ENCODE measurements at regions not wholly inside any gene's neighbourhood (a gene's known extent, or its start where the extent isn't known, plus 50 kb on each side); places are given as distances from the start of the nearest gene placed in this dataset.
"Not testable (repeated sequence)": the region's sequence is repeated elsewhere in the genome, so short reads cannot be mapped to it uniquely, and the experiment has no call there.

DNA sequence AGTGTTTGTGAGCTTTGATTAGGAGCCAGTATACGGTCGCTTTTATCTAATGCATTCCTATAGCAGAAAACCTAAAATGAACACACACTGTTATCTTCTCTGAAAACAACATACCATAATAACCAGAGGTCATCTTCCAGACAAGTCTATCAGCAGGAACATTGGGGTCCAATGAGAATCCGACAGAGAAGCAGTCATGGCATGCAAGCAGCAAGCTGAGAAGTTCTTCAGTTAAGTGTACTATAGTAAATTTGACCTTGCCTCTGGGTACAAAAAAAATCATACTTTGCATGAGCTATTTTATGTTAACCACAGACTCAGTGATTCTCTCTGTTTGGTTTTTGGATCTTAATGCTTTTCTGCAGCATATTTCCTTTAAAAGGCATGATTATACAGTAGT is 1505.1 kb downstream of the PCDH9 start:
- DNase-seq (ENCODE audit: low read depth in 4 of 4, low spot score in 1 of 4): no peak

DNA sequence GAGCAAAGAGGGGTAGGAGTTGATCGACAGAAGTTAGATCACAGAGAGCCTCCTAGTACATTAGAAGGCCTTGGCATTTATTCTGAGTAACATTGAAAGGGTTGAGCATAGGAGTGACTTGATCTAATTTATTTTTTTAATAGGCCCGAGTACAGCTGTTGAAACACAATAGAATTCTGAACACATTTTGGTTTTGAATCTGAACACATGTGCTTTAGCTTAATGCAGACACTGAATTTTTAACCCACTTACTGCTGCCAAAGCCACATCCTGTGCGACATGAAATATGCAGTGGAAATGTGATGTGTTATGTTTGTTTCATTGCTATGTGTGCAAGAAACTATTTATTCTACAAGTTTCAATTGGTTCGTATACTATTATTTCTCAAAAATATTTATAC is 1505.9 kb downstream of the PCDH9 start:
- DNase-seq (ENCODE audit: low read depth in 4 of 4, low spot score in 1 of 4): no peak

DNA sequence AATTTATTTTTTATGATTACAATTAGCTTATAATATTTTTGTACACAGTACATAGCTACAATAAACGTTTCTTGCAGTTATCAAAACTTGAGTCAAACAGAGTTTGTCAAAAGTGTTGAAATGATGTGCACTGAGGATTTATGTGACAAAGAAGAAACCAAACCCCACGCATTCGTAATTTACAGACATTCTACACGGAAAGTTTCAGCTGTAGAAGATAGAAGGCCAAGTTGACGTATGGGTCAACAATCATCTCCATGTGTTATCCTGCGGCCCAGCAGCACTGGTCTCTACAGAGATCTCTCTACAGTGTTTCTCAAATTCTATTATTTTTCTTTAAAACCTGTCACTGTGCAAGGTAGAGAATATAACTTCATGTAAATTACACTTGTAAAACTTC is 1507.6 kb downstream of the PCDH9 start:
- no peak for DNase-seq (ENCODE audit: low read depth in 4 of 4, low spot score in 1 of 4)

DNA sequence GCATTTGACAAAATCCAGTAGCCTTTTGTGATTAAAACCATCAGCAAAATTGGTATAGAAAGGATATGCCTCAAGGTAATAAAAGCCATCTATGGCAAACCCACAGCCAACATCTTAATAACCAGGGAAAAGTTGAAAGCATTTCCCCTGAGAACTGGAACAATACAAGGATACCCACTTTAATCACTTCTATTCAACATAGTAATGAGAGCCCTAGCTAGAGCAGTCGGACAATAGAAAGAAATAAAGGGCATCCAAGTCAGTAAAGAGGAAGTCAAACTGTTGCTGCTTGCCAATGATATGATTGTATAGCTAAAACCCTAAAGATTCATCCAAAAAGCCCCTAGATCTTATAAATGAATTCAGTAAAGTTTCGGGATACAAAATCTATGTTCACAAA is 1510.3 kb downstream of the PCDH9 start:
- no peak for DNase-seq (ENCODE audit: low read depth in 4 of 4, low spot score in 1 of 4)

DNA sequence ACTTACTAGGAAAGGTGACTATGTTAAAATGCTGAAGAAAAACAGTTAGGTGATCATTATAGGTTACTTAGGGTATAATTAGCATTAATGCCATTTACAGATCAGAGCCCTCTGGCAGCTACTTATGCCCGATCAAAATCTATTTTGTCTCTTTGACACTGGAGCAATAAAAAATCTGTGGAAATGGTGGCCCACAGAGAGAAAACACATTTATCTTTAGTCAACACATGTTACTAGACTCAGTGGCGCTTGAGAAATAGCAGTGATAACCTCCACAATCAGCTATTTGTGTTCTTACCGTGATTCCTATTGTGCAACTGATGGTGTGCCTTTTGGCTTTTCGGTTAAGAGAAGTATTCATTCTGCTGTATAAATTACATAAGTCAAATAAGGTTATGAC is 1519.6 kb downstream of the PCDH9 start:
- no peak for DNase-seq (ENCODE audit: low read depth in 4 of 4, low spot score in 1 of 4)

DNA sequence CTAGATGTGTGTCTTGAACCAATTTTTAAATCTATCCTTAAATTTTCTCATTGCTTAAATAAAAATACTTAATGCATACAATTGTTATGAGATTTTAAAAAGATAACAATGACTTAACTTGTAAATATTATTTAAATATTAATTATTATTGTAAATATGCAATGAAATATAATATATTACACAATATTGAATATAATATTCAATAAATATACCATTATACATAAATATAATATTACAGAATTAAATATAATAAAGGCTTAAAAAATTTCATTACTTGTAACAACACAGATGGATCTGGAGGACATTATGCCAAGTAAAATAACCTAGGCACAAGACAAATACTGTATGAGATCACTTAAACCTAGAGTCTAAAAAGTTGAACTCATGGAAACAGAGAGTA is 1532.3 kb downstream of the PCDH9 start:
- no peak for DNase-seq (ENCODE audit: low read depth in 4 of 4, low spot score in 1 of 4)

DNA sequence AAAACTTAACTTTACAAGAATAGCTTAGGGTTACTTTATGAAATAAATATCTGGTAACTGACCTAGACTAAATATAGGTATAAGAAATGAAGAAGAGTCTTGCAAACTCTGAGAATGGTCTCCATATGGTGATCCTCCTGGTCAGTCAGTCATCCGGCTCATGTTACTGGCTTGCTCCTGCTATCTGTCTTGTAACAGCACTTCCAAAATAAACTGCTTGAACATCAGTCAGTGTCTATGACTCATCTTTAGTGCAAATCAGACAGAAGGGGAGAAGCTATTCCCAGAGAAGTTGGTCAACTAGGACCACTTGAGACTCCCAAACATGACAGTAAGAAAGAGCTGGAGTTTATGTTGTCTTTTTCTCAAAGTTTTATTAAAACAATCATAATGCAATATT is 1550.9 kb downstream of the PCDH9 start:
- DNase-seq (ENCODE audit: low read depth in 4 of 4, low spot score in 1 of 4): no peak

DNA sequence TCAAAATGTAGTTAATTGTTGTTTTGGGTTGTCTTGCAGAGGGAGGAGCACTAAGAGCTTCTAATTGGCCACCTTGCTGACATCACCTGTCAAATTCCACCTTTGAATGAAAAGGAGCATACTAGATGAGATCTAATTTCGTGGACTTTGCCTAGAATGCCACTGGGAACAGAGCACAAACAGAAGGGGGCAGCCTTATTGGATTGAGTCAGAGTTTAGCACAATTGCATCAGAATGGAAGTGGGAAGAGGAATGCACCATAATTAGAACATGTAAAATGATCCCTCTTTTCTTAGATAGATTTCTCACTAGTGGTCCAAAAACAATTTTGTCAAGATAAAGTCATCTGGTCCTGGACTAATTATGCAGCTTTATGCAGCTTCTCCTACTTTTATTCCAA is 1552.2 kb downstream of the PCDH9 start:
- no peak for DNase-seq (ENCODE audit: low read depth in 4 of 4, low spot score in 1 of 4)

DNA sequence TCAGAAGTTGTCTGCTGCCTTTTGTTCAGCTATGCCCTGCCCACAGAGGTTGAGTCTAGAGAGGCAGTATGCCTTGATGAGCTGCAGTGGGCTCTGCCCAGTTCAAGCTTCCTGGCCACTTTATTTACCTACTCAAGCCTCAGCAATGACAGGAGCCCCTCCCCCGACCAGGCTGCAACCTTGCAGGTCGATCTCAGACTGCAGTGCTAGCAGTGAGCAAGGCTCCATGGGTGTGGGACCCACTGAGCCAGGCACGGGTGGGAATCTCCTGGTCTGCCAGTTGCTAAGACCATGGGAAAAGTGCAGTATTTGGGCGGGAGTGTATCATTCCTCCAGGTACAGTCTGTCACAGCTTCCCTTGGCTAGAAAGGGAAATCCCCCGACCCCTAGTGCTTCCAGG is 1554.8 kb downstream of the PCDH9 start:
- not testable (repeated sequence) for DNase-seq (ENCODE audit: low read depth in 4 of 4, low spot score in 1 of 4)

DNA sequence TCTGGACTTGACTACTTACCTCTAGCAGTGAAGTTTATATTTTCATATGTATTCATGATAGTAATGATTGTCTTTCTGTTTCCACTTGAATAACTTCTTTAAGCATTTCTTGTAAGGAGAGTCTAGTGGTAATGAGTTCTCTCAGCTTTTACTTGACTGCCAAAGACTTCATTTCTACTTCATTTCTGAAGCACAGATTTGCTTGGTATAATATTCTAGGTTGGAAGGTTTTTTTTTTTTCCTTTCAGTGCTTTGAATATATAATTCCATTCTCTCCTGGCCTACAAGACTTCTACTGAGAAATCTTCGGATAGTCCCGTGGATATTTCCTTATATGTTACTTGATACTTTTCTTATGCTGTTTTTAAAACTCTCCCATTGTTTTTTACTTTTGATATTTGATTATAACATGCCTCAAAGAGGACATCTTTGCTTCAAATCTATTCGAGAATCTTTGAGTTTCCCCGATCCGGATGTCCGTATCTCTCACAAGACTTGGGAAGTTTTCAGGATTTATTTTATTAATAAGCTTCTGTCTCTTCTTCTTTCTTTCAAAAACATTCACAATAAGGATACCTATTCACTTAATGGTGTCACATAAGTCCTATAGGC is 1560.0 kb downstream of the PCDH9 start:
- DNase-seq (ENCODE audit: low read depth in 4 of 4, low spot score in 1 of 4): no peak

DNA sequence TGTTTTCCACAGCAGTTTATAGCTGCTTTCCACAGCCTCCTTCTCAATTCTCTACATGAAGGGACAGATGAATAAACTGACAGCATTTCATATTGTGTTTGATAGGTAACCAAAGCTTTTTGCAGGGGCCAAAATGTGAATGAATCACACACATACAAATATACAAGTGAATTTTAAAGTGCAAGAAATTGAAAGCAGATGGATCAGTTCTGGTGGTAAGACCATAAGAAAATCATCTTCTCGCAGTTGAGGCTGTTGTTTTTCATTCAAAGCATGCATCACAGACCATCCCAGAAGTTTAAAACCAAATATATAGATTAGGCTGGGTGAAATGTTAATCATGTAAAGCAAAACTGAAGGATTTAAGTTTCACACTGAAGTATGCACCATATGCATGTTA is 1569.4 kb downstream of the PCDH9 start:
- no peak for DNase-seq (ENCODE audit: low read depth in 4 of 4, low spot score in 1 of 4)

DNA sequence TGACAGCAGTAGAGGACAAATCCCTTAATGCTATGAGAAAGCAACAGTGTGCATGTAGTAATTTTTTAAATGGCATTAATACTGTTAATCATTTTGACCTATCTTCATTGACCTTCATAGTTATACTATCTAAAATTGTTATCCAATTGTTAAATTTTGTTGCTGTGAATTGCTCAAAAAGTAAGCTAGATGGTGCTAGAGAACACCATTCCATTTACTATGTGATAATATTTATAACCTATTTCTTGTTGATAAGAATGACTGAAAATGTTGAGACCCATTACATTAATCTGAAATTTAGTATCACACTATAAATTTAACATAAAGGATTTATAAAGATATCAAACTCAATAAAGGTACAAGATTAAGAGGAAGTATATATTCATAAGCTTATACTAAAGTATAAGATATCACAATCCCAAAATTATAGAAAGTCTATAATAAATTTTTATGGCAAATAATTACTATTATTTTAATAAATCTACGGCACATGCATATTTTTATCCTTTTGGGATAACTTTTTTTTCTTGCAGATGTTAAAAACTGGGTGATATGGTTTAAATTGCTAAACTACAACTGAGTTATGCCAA is 1573.3 kb downstream of the PCDH9 start:
- DNase-seq (ENCODE audit: low read depth in 4 of 4, low spot score in 1 of 4): no peak

DNA sequence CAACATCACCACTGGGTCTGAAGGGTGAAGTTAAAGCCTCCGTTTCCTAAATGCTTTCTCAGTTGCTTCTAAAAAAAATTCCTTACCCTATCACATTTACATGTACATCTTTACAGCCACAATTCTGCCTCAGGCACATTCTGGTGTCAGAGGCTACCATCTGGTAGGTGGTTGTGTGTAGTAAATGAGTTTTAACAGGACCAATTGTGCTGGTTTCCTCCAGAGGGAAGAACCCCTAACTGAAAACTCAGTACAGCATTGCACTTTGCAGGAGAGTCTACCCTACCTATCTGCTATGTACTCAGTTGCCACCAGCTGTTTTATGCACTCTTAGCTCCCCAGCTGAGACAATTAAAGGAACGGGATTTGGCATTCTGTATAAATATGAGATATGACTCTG is 1576.5 kb downstream of the PCDH9 start:
- no peak for DNase-seq (ENCODE audit: low read depth in 4 of 4, low spot score in 1 of 4)

DNA sequence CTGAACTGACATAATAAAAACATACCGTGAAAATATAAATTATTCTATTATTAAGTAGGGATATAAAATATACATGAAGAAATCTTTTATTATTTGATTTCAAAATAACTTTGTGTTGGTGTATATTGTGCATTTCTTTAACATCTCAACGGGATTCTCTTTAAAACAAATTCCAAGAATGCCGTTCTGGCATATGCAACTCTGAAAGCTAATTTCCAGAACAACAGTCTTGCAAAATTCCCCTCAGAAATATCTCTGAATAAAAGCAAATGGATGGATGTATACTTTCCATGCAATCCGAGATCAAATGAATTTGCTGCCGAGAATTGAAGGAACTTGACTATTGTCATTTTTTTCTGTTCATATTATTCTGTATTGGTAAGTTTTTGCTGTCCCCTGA is 1579.8 kb downstream of the PCDH9 start:
- no peak for DNase-seq (ENCODE audit: low read depth in 4 of 4, low spot score in 1 of 4)

DNA sequence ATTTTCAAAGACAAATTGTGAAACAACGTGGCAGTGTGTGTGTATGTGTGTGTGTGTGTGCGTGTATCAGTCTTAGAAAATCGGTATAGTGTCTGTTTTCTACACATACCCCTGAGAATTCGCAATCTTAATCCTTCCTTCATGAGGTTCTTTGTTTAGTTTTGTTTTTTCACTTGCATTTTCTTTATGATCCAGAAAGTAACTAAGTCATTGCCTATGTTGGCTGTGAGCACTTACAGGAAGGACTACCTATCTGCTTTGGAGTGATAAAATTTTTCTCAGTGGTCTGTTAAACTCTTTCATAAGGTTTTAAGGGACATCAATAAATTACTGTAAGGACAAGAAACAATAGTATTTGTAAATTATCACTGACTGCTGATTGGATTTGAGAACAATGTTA is 1587.1 kb downstream of the PCDH9 start:
- DNase-seq (ENCODE audit: low read depth in 4 of 4, low spot score in 1 of 4): no peak

DNA sequence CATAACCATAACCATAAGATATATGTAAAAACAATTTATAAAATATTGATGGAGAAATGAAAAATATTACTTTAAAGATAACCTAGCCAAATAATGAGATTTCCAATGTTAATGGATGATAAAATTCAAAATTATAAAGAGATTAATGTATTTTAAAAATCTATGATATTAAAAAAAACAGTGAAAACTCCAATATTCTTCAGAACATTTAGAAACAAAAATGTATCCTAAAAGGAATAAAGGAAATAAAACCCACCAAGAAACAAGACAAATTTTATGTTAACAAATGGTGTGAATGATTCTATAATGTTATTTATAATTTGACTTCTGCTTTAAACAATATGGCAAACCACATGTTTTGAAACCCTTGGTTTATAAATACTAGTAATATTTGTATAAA is 1587.8 kb downstream of the PCDH9 start:
- no peak for DNase-seq (ENCODE audit: low read depth in 4 of 4, low spot score in 1 of 4)

DNA sequence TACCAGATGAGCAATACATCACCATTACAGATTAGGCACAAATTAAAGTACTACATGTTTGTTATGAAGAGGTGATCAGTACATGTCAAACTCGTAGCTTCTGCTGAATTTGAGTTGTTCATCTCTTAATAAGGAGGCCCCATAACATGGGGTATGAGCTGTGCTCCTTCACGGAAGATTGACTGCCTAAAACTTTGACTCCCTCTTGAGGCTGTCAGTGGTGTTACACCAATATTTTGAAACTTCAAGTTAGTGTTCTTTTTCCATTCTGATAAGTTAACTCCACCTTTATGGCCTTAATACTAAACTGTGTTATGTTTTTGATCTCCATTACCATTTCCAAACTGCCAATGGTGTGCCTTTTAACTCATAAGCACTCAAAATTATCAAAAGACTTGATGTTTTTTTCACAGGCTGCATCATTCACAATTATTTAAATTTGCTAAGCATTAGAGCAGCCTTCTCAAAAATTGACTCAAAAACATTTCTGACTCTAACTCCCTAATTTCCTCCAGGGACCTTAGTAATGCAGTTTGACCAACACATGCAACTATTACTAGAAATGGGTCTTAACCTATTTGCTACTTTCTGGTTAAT is 1591.5 kb downstream of the PCDH9 start:
- no peak for DNase-seq (ENCODE audit: low read depth in 4 of 4, low spot score in 1 of 4)

DNA sequence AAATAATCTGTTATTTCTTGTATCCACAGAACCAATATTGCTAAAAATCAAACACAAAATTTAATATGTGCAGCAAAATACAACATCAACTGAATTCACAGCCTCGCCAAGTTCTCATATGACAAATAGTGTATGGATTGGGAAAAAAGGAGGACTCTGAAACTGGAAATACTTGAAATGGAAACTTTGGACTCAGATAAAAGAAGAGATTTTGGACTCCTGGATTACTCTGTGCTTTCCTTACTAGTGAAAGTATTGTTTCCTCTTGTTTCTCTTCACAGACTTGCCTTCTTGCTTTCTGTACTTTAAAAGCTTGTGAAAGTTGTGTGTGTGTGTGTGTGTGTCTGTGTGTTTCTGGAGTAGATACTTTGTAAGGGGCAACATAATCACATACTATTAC is 1596.3 kb downstream of the PCDH9 start:
- no peak for DNase-seq (ENCODE audit: low read depth in 4 of 4, low spot score in 1 of 4)

DNA sequence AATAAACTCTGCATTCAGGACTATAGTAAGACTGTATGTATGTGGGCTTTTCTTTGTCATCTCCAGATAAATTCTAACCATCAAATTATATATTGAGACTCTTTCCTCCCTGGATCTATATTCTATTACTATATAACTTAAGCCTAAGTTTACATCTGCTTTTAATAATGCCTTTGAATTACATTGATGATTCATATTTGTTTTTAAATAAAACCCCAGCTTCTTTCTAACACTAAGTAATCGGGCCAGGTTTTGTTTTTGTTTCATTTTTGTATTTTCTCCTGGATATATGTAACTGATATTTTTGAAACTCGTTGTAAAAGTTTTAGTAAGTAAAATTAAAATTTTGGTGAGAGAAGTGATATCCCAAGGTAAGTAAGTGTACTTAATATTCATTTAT is 1599.1 kb downstream of the PCDH9 start:
- DNase-seq (ENCODE audit: low read depth in 4 of 4, low spot score in 1 of 4): no peak

DNA sequence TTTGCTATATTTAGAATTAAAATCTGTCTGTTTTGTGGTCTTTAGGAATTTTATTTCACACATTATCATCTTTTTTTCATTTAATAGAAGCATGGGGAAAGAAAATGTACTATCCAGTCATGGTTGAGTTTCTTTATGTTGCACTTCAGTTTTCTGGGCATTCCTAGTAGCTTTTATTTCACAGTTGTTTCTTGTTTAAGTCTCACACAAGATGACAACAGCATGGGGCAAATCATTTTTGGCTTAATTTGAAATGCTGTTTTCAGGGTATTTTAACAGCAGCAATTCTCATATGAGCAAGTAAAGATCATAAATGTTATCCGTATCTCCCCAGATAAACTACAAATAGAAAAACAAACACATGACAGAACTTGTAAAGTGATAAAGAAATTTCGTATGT is 1600.2 kb downstream of the PCDH9 start:
- DNase-seq (ENCODE audit: low read depth in 4 of 4, low spot score in 1 of 4): no peak

DNA sequence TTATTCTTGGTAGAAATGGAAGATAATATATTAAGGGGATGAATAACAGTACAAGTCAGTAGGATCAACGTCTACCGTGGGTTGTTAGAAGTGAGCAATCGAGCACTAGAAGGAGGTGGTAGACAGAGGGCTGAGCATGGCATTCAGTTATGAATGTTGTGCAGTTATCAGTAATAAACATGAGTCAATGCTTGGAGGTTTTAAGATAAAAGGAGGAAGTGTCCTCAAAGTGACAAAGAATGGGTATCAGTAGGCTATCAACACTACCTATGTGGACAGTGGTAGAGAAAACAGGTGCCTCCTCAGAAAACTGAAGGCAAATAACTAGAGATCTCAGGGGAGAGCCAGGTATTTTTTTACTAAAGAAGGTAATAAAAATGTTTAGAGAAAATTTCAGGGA is 1607.0 kb downstream of the PCDH9 start:
- no peak for DNase-seq (ENCODE audit: low read depth in 4 of 4, low spot score in 1 of 4)

DNA sequence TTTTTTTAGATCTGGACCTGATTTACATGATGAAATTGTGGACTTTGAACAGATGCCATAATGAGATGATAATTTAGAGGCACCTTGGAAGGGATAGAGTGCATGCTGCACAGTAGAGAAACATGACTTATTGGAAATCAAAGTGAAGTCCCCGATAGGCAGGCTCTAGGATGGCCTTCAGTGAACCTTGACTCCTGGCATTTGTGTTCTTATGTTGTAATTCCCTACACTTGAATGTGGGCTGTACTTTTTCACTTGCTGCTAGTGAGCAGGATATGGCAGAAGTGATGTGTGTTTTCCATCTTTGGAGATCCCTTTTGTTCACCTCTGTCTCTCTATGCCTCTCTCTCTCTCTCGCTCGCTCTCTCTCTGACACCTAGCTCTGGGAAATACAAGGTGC is 1614.6 kb downstream of the PCDH9 start:
- no peak for DNase-seq (ENCODE audit: low read depth in 4 of 4, low spot score in 1 of 4)

DNA sequence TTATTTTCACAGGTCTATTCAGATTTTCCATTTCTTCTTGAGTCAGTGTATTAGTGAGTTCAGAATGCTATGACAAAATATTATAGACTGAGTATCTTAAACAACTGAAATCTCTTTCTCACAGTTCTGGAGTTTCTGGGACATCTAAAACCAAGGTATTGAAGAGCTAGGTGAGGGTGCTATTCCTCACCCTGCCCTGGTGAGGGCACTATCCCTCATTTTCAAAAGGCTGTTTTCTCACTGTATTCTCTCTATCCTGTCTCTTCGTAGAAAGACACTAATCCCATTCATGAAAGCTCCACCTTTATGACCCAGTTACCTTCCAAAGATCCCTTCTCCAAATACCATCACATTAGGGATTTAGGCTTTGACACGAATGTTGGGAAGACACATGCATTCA is 1617.1 kb downstream of the PCDH9 start:
- DNase-seq (ENCODE audit: low read depth in 4 of 4, low spot score in 1 of 4): no peak
